H1 (cell line): ENCODE measurements at regions not wholly inside any gene's neighbourhood (a gene's known extent, or its start where the extent isn't known, plus 50 kb on each side); places are given as distances from the start of the nearest gene placed in this dataset.

ENCODE experiments used
- CHD2 ChIP-seq: IDR thresholded peaks from 2 replicates; pipeline ENCODE4 v1.6.1; 2012; ENCODE audit warnings: low read length, improper control_type of control experiment
- POLR2A ChIP-seq, 2 experiments: IDR thresholded peaks; 1 replicate in 1 of 2; 2 replicates in 1 of 2; pipeline ENCODE4 v1.6.1; 2011; ENCODE audit warnings: low read depth in 2 of 2, low read length in 2 of 2, mild to moderate bottlenecking in 2 of 2; ENCODE audit errors: control extremely low read depth in 1 of 2
- POLR2AphosphoS5 ChIP-seq: IDR thresholded peaks from 2 replicates; pipeline ENCODE4 v1.6.1; 2011; ENCODE audit warnings: low read depth, low read length
- SAP30 ChIP-seq: fragments of 300-600 bp; sonication (generic); IDR thresholded peaks from 2 replicates; pipeline ENCODE4 v1.7.1; 2012; ENCODE audit warnings: low read length, moderate library complexity, mild to moderate bottlenecking, inconsistent platforms; ENCODE audit not compliant: insufficient read depth, insufficient replicate concordance
- YY1 ChIP-seq: IDR thresholded peaks from 2 replicates; pipeline ENCODE4 v1.6.1; 2011; ENCODE audit warnings: low read depth, mild to moderate bottlenecking, low read length
- TF ChIP-seq, protein P1 (sequence below), 3 experiments: IDR thresholded peaks; 1 replicate in 2 of 3; 2 replicates in 1 of 3; pipeline versions ENCODE4 v1.5.1 to v1.6.1; 2011; ENCODE audit warnings: low read length in 3 of 3, mild to moderate bottlenecking in 3 of 3, inconsistent platforms in 2 of 3, low read depth in 1 of 3, moderate library complexity in 1 of 3; ENCODE audit not compliant: insufficient read depth in 1 of 3; ENCODE audit errors: control extremely low read depth in 1 of 3
- TF ChIP-seq, protein P2 (sequence below): IDR thresholded peaks from 2 replicates; pipeline ENCODE4 v1.6.1; 2011; ENCODE audit warnings: low read length, improper control_type of control experiment

GRCh38 chr1:90106311-90106710, 111.4 kb downstream of the ZNF326 start:
- TF ChIP-seq, protein P1, sequence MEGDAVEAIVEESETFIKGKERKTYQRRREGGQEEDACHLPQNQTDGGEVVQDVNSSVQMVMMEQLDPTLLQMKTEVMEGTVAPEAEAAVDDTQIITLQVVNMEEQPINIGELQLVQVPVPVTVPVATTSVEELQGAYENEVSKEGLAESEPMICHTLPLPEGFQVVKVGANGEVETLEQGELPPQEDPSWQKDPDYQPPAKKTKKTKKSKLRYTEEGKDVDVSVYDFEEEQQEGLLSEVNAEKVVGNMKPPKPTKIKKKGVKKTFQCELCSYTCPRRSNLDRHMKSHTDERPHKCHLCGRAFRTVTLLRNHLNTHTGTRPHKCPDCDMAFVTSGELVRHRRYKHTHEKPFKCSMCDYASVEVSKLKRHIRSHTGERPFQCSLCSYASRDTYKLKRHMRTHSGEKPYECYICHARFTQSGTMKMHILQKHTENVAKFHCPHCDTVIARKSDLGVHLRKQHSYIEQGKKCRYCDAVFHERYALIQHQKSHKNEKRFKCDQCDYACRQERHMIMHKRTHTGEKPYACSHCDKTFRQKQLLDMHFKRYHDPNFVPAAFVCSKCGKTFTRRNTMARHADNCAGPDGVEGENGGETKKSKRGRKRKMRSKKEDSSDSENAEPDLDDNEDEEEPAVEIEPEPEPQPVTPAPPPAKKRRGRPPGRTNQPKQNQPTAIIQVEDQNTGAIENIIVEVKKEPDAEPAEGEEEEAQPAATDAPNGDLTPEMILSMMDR (IDR thresholded peaks at IDR 0.05; ENCODE audit: control extremely low read depth in 1 of 3, insufficient read depth in 1 of 3, low read depth in 1 of 3, low read length in 3 of 3), result no peak
- TF ChIP-seq CHD2 (no peak), YY1 (no peak), SAP30 (no peak), POLR2AphosphoS5 (no peak), POLR2A (IDR thresholded peaks at IDR 0.05; ENCODE audit: control extremely low read depth in 1 of 2, low read depth in 2 of 2, low read length in 2 of 2) (no peak)
- TF ChIP-seq, protein P2, sequence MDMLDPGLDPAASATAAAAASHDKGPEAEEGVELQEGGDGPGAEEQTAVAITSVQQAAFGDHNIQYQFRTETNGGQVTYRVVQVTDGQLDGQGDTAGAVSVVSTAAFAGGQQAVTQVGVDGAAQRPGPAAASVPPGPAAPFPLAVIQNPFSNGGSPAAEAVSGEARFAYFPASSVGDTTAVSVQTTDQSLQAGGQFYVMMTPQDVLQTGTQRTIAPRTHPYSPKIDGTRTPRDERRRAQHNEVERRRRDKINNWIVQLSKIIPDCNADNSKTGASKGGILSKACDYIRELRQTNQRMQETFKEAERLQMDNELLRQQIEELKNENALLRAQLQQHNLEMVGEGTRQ, result no peak
